GM12891 (cell line): ENCODE measurements at regions not wholly inside any gene's neighbourhood (a gene's known extent, or its start where the extent isn't known, plus 50 kb on each side); places are given as distances from the start of the nearest gene placed in this dataset.

ENCODE experiments used
- PAX5 ChIP-seq: IDR thresholded peaks from 2 replicates; pipeline ENCODE4 v1.6.1; 2011; ENCODE audit warnings: low read length, moderate library complexity, mild to moderate bottlenecking; ENCODE audit not compliant: insufficient read depth, severe bottlenecking
- POLR2A ChIP-seq: IDR thresholded peaks from 2 replicates; pipeline ENCODE4 v1.6.1; 2011; ENCODE audit warnings: low read depth, low read length, control low read depth
- POLR2AphosphoS5 ChIP-seq: IDR thresholded peaks from 2 replicates; pipeline ENCODE4 v1.6.1; 2011; ENCODE audit warnings: low read depth, low read length, control low read depth
- TAF1 ChIP-seq: IDR thresholded peaks from 2 replicates; pipeline ENCODE4 v1.6.1; 2011; ENCODE audit warnings: low read depth, low read length, control low read depth

DNA sequence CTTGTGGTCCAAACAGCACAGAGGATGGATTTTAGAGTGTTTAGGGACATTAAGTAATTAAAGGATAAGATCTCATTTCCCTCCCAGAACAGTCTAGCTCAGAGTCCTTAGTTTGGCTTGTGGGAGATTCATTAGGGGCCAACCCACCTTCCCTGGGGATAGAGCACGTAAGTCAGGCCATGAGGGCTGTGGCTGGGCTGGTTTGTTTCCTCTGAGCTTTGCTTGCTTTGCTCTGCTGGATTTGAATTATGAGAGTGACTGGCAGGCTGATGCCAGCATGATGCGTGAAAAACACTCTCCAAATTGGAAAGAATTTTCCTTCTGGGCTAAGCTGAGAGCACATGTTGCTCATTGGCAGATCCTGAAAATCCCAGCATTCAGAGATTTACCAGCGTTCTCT, 84.7 kb upstream of the HEPHL1 start:
- TF ChIP-seq POLR2A (no peak), PAX5 (no peak), POLR2AphosphoS5 (no peak), TAF1 (no peak)
